ENCODE measurements at regions not wholly inside any gene's neighbourhood (a gene's known extent, or its start where the extent isn't known, plus 50 kb on each side); places are given as distances from the start of the nearest gene placed in this dataset.

DNA sequence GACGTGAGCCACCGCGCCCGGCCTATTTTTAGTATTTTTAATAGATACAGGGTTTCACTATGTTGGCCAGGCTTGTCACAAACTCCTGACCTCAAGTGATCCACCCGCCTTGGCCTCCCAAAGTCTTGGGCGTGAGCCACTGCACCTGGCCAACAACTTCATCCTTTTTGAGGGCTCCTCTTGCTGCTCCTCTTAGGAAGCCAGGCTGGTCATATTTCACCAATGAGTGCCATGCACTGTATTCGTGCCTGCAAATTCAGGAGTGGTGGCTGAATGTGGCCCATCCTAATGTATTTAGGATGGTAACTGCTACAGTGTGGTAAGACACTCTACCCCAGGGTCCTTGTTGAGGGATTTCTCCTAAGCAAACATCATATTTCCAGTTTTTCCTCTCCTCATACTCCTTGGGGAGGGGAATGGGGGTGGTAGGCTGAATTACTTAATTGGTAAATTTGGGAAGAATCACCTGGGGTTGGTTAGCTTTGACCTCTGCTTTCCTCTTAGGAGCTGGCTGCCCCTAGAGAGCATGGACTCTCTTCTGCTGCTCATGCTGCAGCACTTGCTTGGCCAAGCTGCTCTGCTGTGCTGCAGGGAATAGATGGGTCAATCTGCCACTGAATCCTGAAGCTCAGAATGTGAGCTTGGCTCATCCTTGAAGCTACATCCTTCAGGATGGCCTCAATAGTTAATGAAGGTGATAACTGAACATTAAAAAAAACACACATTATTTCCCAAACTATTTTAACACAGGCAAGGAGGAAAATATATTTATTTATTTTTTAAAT, 167.4 kb downstream of the HS3ST1 start:
- DNase-seq (ENCODE audit: low read depth in 1 of 2, low spot score in 1 of 2) = no peak
- TF ChIP-seq POLR2AphosphoS5 (IDR thresholded peaks at IDR 0.05; ENCODE audit: low read depth) (no peak), SPI1 (IDR thresholded peaks at IDR 0.05; ENCODE audit: borderline replicate concordance, low read depth) (no peak), GABPA (IDR thresholded peaks at IDR 0.05; ENCODE audit: low read depth) (no peak)
- TF ChIP-seq, protein P1, sequence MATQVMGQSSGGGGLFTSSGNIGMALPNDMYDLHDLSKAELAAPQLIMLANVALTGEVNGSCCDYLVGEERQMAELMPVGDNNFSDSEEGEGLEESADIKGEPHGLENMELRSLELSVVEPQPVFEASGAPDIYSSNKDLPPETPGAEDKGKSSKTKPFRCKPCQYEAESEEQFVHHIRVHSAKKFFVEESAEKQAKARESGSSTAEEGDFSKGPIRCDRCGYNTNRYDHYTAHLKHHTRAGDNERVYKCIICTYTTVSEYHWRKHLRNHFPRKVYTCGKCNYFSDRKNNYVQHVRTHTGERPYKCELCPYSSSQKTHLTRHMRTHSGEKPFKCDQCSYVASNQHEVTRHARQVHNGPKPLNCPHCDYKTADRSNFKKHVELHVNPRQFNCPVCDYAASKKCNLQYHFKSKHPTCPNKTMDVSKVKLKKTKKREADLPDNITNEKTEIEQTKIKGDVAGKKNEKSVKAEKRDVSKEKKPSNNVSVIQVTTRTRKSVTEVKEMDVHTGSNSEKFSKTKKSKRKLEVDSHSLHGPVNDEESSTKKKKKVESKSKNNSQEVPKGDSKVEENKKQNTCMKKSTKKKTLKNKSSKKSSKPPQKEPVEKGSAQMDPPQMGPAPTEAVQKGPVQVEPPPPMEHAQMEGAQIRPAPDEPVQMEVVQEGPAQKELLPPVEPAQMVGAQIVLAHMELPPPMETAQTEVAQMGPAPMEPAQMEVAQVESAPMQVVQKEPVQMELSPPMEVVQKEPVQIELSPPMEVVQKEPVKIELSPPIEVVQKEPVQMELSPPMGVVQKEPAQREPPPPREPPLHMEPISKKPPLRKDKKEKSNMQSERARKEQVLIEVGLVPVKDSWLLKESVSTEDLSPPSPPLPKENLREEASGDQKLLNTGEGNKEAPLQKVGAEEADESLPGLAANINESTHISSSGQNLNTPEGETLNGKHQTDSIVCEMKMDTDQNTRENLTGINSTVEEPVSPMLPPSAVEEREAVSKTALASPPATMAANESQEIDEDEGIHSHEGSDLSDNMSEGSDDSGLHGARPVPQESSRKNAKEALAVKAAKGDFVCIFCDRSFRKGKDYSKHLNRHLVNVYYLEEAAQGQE (IDR thresholded peaks at IDR 0.05; ENCODE audit: insufficient replicate concordance, low read depth) = no peak
- TF ChIP-seq, protein P2, sequence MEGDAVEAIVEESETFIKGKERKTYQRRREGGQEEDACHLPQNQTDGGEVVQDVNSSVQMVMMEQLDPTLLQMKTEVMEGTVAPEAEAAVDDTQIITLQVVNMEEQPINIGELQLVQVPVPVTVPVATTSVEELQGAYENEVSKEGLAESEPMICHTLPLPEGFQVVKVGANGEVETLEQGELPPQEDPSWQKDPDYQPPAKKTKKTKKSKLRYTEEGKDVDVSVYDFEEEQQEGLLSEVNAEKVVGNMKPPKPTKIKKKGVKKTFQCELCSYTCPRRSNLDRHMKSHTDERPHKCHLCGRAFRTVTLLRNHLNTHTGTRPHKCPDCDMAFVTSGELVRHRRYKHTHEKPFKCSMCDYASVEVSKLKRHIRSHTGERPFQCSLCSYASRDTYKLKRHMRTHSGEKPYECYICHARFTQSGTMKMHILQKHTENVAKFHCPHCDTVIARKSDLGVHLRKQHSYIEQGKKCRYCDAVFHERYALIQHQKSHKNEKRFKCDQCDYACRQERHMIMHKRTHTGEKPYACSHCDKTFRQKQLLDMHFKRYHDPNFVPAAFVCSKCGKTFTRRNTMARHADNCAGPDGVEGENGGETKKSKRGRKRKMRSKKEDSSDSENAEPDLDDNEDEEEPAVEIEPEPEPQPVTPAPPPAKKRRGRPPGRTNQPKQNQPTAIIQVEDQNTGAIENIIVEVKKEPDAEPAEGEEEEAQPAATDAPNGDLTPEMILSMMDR (IDR thresholded peaks at IDR 0.05; ENCODE audit: insufficient read depth, low read length) = no peak
- H3K27ac ChIP-seq (replicated peaks) = no peak overlapping the region
- no peaks in the 10 kb centered on the region for H3K27me3 ChIP-seq (ENCODE audit: insufficient read depth, poor library complexity, severe bottlenecking)
- no peak overlapping the region for H3K4me3 ChIP-seq (replicated peaks; ENCODE audit: insufficient read depth, low read length)

DNA sequence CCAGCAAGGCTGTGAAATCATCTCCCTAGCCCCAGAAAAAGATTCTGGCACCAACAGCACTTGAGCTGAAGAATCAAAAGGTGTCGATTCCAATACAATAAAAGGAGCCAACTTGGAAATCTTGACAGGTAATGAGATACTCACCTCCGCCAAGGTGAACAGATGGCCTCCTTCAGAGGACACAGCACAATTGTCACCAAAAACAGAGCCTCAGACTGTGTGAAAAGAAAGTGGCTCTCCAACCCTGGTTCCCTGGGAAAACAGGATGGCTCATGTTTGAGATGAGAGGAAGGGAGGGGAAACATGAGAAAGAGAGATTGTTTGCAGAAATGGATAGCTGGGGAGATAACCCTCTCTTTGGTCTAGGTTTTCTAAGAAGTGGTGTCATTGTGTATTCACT, 168.9 kb downstream of the HS3ST1 start:
- Histone ChIP-seq H3K27me3 (ENCODE audit: insufficient read depth, poor library complexity, severe bottlenecking) (no peaks in the 10 kb centered on the region), H3K4me3 (replicated peaks; ENCODE audit: insufficient read depth, low read length) (no peak overlapping the region), H3K27ac (replicated peaks) (no peak overlapping the region)
- no peak for TF ChIP-seq SPI1 (IDR thresholded peaks at IDR 0.05; ENCODE audit: borderline replicate concordance, low read depth)
- no peak for TF ChIP-seq POLR2AphosphoS5 (IDR thresholded peaks at IDR 0.05; ENCODE audit: low read depth)
- TF ChIP-seq GABPA (IDR thresholded peaks at IDR 0.05; ENCODE audit: low read depth) = no peak
- TF ChIP-seq, protein P1 (IDR thresholded peaks at IDR 0.05; ENCODE audit: insufficient replicate concordance, low read depth) = no peak
- TF ChIP-seq, protein P2 (IDR thresholded peaks at IDR 0.05; ENCODE audit: insufficient read depth, low read length) = no peak
- no peak for DNase-seq (ENCODE audit: low read depth in 1 of 2, low spot score in 1 of 2)

DNA sequence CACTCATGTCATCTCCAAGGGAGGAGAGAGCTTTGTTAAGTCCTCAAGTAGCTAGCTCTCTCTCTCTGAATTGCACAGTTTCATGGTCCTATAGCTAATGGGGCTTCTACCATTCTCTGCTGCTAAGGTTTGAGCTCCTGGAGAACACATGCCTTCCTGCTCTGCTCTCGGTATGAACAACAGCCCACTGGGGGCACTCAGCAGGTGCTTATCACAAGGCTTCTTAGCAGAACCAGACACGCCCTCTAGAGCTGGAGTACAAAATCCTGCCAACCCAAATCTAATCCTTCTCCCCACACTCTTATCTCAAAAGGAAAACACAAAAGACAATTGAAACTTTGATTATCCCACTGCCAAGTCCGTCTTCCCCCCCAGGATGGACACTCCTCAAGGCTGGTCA, 176.5 kb downstream of the HS3ST1 start:
- no peak overlapping the region for H3K27ac ChIP-seq (replicated peaks)
- H3K4me3 ChIP-seq (replicated peaks; ENCODE audit: insufficient read depth, low read length) = no peak overlapping the region
- DNase-seq (ENCODE audit: low read depth in 1 of 2, low spot score in 1 of 2) = no peak
- no peaks in the 10 kb centered on the region for H3K27me3 ChIP-seq (ENCODE audit: insufficient read depth, poor library complexity, severe bottlenecking)
- no peak for TF ChIP-seq SPI1 (IDR thresholded peaks at IDR 0.05; ENCODE audit: borderline replicate concordance, low read depth)
- TF ChIP-seq, protein P1 (IDR thresholded peaks at IDR 0.05; ENCODE audit: insufficient replicate concordance, low read depth) = no peak
